OCI-M2 (cell line): ENCODE measurements at regions not wholly inside any gene's neighbourhood (a gene's known extent, or its start where the extent isn't known, plus 50 kb on each side); places are given as distances from the start of the nearest gene placed in this dataset.

ENCODE experiments used
- DNase-seq: peaks from one replicate; lab custom pipeline; 2025; ENCODE audit not compliant: unreplicated experiment; lab: John Stamatoyannopoulos, UW

- DNase-seq: no peak
Measured at GRCh38 chr18:39529358-39529757, 1963.8 kb upstream of the CELF4 start.

- no peak for DNase-seq
Measured at GRCh38 chr18:39527465-39527864, 1961.9 kb upstream of the CELF4 start.

- no peak for DNase-seq
Measured at GRCh38 chr18:39524370-39524769, 1958.8 kb upstream of the CELF4 start.

DNA sequence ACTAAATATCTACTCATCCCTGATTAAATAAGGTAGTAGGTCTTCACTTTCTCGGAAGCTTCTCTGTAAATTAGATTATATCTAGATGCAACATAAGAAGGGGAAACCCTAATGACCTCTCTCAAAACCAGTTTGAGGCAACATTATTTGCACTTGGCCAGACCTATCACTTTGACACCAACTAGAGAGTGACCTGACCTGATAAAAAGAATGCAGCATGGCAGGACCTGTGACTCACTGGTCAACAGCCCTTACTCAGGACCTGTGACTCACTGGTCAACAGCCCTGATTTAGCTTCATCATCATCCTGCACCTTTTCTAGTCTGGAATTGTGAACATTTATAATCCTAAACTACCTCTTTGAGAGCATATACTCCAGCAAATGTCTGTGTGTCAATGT is 1957.7 kb upstream of the CELF4 start:
- DNase-seq: no peak

- no peak for DNase-seq
Measured at GRCh38 chr18:39521164-39521563, 1955.6 kb upstream of the CELF4 start.

GRCh38 chr18:39519741-39520140 is 1954.1 kb upstream of the CELF4 start:
- no peak for DNase-seq

GRCh38 chr18:39515299-39515698 is 1949.7 kb upstream of the CELF4 start:
- DNase-seq: no peak

- DNase-seq: no peak
Measured at GRCh38 chr18:39513186-39513585, 1947.6 kb upstream of the CELF4 start.

- DNase-seq: no peak
Measured at GRCh38 chr18:39506581-39507330, 1941.2 kb upstream of the CELF4 start.

- DNase-seq: no peak
Measured at GRCh38 chr18:39500306-39500705, 1934.7 kb upstream of the CELF4 start.

- DNase-seq: no peak
Measured at GRCh38 chr18:39497821-39498220, 1932.2 kb upstream of the CELF4 start.

GRCh38 chr18:39496986-39497385 is 1931.4 kb upstream of the CELF4 start:
- no peak for DNase-seq

- DNase-seq: no peak
Measured at GRCh38 chr18:39494211-39494896, 1928.8 kb upstream of the CELF4 start.

- no peak for DNase-seq
Measured at GRCh38 chr18:39491408-39491807, 1925.8 kb upstream of the CELF4 start.

GRCh38 chr18:39489431-39489830 is 1923.8 kb upstream of the CELF4 start:
- DNase-seq: no peak

GRCh38 chr18:39487932-39488331 is 1922.3 kb upstream of the CELF4 start:
- no peak for DNase-seq

- DNase-seq: no peak
Measured at GRCh38 chr18:39486268-39486667, 1920.7 kb upstream of the CELF4 start.

DNA sequence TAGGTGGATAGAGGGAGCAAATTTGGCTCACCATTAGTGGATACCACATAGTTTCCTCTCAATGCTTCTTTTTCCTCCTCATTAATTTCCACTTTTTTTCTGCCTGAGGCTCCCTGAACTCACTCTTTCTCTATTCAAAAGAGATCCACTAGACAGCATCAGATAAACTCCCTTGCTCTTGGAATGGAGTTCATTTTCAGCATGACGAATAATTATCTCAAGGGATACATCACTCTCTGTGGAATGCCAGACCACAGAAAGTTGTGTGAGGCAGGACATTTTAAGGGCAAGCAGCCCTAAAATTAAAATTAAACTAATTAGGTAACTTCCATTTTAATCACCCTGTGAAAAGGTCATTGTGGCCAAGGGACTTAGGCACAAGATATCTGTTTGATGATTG is 1920.1 kb upstream of the CELF4 start:
- DNase-seq: no peak

DNA sequence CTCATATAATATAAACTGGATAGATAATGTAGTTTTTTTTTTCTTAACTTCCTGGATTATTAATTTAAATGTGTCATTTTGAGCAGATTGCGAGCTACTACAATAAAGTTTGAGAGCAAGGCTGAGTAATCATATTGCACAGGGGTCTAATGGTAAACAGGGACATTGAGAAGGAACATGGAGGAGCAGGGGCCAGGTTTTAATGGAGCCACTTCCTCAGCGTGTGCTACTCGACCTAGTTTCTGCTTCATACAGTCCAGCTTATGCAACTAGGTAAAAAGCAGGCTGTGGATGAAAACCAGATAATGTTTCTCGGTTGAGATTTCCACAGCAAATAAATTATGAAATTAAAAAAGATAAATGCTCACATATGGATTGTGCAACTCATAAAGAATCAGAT is 1915.7 kb upstream of the CELF4 start:
- DNase-seq: no peak

GRCh38 chr18:39480494-39481195 is 1915.0 kb upstream of the CELF4 start:
- DNase-seq: no peak

DNA sequence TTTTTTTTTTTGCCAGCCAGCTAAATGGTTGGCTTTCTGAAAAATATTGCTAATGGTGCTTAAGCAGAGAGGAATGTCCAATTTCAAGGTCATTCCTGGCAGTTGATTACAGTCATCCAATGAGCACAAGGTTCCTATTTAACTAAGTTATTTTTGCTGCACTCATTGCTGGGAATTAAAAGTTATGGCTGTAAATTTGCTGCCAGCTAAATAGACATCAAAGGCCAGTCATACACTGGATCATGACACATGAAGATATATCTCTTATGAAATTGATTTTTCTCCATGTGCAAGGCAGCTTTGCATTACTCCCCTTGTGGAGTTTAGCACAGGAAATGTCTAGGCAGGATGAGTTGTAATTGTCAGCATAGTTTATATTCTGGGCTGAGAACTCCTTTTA is 1898.4 kb upstream of the CELF4 start:
- DNase-seq: no peak

GRCh38 chr18:39462436-39462835 is 1896.8 kb upstream of the CELF4 start:
- DNase-seq: no peak
